ENCODE measurements at regions not wholly inside any gene's neighbourhood (a gene's known extent, or its start where the extent isn't known, plus 50 kb on each side); places are given as distances from the start of the nearest gene placed in this dataset.

DNA sequence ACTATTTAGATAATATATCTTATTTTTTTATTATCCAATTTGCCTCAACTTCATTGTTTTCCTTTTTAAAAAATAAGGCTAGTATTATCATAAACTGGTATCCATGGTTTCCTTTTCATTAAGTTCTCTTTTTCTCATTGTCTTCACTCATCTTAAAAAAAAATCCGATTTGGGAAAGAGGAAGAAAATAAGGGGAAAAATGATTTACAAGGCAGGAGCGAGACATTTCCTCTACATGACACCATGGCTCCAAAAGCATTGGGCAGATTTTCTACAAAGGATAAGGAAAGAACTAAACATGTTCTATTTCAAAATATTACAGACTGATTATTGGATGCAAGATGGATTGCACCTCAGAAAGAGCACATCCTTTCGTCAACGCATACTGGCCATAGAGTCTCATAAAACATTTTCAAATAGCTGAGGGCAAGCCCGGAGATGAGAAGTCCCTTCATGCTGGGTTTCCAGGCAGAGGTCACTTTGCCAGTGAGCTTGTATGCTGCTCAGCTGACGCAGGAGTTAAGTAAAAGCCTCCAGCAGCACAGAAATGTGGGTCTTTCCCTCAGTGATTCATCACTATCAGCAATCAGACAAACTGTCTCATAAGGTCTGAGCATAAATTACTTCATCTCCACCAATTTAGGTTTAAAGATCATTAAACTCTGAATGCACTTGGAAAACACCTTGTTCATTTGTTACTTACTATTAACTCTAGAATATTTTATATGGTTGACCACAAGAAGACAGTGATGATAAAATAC is 129.0 kb upstream of the TNFAIP3 start:
- no peak for DNase-seq

DNA sequence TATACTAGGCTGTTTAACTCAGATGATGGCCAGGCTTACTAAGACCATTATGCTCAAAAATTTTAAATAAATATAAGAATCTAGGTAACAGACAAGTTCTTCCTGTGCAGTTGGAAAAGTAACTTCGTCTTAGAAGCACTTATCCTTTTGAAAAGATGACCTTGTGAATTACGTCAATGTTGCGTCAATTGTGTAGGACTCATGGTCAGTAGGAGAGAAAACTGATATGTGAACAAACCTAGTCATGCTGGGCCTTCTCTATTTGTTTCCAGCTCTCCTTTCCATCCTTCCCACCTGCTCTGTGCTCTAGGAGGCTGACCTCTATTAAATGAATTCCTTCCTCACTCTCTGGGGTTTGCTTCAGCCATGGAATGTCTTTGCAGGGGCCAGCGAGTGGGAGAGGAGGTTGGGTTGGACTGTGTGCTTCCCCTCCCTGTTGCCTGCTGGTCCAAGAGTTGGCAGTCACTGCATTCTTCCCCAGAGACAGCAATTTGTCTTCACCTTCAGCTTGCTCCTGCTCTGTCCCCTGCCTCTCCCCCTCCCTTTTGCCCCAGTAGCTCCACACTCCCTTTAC is 128.0 kb upstream of the TNFAIP3 start:
- no peak for DNase-seq

DNA sequence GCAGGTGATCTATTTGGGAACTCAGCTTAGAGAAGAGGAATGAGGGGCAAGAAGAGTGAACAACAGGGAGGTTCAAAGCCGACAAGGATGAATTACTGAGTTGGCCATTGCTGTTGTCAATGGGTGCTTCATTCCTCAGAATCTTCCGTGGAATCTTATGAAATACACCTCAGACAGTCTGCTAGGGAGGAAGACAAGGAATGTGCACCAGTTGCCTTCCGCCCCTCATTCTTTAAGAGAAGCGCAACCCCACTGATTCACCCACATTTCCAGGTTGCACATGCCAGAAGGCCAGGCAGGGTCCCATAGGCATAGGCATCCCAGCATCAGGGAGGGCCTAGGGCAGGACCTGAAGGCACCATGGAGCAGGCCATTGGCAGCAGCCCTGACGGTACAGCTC is 127.5 kb upstream of the TNFAIP3 start:
- DNase-seq: no peak

DNA sequence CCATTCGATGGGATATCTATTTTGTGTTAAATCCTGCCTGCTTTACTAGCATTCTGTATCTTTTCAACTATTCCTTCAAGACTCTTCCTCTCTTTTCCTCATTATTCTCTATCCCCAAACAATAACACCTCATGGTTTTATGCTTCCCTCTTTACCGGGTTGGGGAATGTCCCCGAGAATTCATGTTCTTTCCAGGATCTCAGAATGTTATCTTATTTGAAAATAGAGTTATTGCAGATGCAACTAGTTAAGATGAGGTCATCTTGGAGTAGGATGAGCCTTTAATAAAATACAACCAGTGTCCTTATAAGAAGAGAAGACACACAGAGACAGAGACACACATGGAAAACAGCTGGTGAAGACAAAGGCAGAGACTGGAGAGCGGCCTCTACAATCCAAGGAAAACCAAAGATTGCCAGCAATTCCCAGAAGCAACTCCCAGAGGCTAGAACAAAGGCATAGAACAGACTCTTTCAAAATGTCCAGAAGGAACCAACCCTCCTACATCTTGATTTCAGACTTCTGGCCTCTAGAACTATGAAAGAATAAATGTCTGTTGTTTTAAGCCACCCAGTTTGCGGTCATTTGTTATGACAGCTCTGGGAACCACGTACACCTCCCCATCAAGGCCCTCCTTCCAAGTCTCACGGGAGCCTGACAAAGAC is 126.8 kb upstream of the TNFAIP3 start:
- DNase-seq: no peak

DNA sequence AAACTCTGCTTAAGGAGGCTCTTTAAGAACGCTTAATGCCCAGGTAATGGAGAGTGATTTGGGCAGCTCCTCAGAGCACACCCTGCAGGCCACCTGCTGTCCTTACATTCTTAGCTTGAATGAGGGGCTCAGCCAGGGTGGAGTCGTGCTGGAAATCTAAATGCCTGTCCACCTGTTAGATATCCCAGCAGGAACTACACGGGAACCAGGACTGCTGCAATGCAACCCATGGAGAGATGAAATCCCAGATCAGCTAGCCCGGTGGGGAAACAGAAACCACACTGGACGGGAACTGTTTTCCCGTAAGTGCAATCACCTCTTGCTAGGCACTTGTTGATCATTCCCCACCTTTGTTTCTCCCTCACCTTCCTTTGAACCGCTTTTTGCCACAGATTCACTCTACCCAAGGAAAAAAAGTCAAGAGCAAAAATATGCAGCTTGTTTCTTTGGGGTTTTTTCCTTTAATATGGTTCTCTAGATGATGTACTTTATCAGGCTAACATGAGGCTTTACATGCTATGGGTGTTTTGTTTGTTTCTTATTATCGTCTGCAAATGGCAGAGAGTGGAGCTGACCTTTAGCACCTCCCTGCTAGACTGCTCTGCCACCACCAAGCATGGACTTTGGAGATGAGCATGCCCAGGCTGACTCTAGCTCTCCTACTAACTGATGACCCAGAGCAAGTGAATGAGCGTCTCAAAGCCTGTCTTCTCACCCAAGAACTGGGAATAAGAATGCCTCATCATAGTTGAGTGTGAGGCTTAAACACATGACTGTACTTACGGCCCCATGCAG is 125.9 kb upstream of the TNFAIP3 start:
- no peak for DNase-seq

DNA sequence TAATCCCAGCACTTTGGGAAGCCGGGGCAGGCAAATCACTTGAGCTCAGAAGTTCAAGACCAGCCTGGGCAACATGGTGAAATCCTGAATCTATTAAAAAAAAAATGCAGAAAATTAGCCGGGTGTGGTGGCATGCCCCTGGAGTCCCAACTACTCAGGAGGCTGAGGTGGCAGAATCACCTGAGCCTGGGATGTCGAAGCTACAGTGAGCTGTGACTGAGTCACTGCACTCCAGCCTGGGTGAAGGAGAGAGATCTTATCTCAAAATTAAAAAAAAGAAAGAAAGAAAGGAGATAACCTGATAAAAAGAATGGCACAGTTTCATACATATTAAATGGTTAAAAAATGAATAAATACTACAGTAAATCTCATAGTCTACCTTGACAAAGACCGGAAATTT is 123.6 kb upstream of the TNFAIP3 start:
- no peak for DNase-seq

DNA sequence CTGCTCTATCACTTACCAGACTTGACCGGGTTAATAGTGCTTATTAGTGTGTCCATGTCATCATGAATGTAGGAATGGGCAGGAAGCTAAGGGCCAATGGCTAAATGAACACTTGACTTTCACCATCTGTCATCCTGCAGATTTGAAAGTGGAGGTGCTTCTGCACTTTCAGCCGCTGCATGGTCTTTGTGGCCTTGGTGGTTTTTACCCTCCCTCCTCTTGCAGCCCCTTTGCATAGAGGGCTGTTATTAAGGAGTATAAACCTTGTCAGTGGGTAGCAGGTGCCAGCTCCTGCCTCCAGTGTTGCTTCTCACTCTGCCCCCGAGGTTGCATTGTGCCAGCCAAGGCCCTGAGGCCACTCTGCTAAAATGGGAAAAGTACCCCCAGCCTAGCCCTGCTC is 122.2 kb upstream of the TNFAIP3 start:
- DNase-seq: no peak

DNA sequence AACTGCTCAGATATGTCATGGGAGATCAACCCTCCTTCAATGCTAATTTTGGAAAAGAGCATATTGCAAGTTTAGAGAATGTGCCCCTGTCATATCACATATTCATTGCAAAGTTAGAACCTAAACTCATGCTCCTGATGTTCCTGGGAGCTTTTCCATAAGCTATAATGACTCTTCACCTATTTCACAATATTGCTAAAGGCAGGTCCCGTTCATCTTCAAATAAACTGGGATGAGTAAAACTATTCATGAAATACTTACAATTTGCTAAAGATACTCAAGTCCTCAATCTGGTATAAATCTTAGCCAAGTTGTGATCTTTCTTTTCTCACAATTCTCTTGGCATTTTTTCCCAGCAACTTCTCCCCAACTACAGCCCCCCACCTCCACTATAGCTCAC is 121.7 kb upstream of the TNFAIP3 start:
- no peak for DNase-seq

DNA sequence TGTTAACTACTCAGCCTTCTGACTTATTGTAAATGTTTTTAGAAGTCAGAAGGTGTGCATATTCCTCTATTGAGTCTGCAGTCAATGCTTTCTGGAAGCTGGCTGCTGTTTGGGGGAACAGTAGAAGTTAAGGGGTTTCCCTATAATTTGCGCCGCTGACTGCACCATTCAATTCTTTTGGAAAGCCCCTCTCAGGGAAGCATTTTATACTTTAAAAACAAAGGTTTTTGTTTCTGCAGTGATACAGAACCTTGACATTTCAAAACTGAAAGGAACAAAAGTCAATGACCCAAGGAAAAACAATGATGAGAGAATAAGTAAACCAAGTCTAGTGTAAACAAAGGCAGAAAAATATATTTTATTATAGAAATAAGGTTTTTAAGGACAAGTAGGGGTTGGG is 120.8 kb upstream of the TNFAIP3 start:
- DNase-seq: no peak

DNA sequence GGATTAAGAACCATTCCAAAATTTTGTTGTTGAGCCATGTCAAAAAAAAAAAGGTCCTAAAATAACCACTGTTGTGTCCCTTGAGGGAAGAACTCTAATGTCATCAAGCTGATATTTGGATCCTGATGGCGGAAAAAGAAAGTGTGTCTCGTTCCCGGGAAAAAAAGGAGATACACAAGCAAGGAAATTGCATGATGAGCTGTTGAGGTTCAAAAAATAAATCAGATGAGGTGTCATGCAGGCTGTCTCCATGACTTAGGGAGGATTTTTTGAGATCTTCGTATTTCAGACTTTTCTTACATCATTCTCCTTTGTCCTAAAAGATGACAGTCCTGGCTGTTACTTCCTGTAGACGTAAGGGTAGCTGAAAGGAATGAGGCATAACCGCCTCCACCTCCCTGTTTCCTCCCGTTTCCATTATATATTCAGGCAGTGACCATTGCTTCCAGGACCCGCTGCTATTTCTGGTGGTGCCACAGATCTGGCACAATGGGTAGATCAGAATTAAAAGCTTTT is 117.3 kb upstream of the TNFAIP3 start:
- DNase-seq: no peak

DNA sequence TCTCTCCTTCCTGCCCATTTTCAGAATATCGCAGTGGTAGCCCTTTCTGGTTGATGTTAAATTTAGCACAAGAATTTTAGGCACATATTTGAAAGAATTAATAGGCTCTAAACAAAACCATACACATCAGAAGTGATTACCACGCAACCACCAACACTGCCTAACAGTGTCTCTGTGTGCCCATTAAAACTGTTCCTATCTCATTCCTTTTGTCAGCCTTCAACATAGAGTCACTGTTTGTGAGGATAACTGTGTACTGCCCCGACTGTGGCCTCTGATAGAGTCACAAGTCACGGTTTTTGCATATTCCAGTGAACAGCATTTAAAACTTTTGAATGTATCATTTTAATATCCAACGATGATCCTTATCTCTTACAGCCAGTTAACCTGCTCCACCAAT is 116.8 kb upstream of the TNFAIP3 start:
- DNase-seq: no peak

DNA sequence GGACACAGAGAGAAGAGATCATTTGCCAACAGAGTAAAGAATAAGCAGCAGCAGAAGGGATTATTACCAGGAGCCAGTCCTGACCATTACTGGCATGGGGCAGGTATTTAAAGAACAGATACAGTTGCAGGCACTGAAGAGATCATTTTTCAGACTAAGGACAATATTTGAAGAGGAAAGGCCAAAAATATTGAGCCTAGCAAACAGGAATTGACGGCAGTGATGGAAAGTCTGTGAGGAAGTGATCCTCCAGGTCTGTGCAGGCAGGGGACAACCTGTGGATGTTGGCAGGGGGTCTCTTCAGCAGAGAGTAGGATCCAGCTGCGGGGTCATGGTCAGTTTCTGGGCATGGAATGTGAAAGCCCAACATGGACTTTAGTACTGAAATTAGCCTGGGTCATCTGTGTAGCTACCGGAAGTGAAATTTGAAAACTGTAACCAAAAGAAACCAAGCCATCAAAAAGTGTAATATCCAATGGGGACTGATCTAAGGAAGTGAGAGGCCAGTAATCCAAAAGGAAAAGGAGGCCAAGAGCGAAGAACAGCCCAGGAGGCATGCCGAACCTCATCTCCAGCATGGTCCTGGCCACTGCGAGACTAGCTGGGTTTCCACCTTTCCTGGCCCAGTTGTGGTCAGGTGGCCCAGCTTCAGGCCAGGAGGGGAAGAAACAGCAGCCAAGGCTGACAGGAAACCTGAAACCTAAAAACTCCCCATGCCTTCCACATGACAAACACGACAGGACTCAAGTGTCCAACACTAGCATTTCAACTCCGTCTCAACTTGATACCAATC is 115.1 kb upstream of the TNFAIP3 start:
- no peak for DNase-seq

DNA sequence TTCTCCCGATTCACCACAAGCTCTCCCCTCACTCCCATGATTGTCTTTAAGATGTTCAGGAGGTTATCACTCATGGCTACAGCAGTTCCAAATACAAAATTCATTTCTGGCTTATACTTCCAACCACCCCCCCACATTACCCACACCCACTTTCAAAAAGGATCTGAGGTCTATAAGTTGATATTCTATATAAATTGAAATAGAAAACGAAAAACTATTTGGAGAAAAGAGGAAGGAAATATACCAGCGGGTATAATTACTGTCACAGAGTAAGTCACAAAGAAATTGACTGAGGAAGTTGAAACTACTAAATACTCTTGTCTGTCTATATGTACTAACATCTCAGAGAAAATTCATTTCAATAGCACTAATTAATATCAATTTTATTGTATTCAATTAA is 112.7 kb upstream of the TNFAIP3 start:
- no peak for DNase-seq

DNA sequence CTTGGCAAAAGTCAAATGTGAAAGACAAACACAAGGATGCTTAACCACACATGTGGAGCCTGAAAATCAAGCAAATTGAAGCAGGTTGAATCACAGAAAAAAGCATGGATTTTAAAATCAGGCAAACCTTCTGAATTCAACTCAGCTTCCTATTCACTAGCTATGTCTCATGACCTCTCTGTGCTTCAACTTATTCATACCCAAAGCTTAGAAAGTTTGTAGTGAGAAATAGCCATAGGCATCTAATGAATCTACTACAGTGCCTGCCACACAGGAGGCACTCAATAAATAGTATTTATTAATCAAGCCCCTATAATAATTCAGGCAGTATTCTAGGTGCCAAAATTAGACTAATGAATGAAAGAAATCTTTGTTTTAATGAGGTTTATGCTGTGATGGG is 112.2 kb upstream of the TNFAIP3 start:
- DNase-seq: no peak

DNA sequence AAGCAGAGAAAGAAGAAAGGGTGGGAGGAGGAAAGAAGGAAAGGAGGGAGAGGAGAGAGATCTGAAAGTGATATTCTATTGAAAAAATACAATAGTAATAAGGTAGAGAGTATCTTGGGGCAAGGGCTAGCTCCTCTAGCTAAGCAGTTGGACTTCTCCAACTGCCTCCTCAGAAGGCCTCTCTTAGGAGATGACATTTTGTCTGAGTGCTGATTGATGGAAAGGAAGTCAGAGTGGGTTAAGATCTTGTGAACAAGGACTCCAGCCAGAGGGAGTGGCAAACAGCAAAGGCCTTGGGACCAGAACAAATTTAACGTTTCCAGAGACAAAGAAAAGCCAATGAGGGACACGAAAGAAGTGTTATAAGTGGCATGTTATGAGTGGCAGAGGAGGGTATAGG is 111.8 kb upstream of the TNFAIP3 start:
- no peak for DNase-seq

DNA sequence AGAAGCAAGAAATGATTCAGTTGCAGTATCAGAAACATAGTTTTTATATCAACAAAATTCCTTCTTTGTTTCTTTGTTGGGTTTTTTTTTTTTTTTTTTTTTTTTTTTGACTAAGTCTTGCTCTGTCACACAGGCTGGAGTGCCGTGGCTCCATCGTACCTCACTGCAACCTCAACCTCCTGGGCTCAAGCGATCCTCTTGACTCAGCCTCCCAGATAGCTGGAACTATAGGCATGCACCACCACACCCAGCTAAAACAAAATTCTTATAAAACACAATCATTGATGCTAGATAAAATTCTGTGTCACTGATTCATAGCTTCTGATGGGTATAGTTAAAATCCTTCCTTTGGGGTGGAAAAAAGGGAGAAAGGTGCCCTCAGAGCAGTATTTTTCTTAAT is 110.3 kb upstream of the TNFAIP3 start:
- no peak for DNase-seq

DNA sequence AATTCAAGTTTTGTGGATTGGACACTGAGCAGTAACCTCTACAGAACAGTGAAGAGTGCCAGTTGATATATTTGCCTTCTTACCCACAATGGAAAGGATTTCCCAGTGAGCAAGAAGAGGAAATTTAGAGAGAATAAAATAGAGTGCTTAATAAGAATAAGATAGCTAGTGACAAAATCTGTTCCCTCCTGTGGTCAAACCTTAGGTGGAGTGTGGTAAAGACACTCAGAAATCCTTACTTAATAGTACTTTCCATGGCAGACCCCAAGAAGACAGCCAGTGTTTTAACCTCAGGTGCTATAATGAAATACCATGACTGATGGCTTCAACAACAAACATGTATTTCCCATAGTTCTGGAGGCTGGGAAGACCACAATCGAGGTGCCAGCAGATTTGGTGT is 108.4 kb upstream of the TNFAIP3 start:
- no peak for DNase-seq

DNA sequence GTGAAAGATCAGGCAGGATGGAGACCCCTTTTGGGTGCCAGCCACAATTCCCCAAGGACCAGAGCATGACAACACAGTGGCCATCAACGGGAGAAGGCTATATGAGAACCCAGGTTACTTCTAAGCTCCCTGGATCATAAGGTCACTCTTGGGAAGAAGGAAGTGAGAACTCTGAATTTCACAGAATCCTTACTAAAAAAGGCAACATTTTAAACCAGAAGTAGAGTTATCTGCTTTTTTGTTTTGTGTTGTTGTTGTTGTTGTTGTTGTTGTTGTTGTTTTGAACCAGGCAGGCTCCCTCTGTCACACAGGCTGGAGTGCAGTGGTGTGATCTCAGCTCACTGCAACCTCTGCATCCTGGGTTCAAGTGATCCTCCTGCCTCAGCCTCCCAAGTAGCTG is 107.4 kb upstream of the TNFAIP3 start:
- DNase-seq: no peak

DNA sequence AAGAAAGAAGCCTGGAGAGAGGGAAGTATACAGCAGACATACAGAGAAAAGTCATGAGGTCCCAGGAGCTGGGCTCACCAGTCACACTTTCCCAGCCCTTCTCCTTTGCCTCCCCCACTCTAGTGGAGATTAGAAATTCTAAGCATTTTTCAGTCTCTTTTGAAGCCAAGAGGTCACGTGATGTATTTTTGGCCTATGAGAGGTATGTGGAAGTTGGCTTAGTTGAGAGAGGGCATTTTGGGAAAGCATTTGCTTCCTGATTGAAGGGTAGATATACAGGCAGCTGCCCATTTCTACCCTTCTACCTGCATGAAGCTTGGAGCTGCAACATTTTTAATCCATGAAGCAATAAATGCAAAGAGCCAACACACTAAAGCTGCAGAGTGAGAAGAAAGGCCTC is 106.0 kb upstream of the TNFAIP3 start:
- DNase-seq: no peak

DNA sequence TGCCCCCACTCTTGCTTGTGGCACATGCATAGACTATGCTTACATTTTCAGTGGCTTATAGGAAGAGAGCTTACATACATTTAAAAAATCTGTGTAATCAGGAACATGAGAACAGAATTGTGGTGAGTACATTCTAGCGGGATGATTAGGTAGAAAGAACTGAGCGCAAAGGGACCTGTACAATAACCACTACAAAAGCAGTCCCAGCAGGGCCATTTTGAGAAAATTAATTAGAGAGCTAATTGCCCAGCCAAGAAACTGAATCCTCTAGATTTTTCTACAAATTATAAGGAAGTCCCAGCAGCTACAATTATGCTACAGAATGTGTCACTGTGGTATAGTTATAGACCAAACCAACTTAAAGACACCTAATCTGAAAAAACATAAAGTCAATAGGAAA is 105.6 kb upstream of the TNFAIP3 start:
- DNase-seq: no peak

DNA sequence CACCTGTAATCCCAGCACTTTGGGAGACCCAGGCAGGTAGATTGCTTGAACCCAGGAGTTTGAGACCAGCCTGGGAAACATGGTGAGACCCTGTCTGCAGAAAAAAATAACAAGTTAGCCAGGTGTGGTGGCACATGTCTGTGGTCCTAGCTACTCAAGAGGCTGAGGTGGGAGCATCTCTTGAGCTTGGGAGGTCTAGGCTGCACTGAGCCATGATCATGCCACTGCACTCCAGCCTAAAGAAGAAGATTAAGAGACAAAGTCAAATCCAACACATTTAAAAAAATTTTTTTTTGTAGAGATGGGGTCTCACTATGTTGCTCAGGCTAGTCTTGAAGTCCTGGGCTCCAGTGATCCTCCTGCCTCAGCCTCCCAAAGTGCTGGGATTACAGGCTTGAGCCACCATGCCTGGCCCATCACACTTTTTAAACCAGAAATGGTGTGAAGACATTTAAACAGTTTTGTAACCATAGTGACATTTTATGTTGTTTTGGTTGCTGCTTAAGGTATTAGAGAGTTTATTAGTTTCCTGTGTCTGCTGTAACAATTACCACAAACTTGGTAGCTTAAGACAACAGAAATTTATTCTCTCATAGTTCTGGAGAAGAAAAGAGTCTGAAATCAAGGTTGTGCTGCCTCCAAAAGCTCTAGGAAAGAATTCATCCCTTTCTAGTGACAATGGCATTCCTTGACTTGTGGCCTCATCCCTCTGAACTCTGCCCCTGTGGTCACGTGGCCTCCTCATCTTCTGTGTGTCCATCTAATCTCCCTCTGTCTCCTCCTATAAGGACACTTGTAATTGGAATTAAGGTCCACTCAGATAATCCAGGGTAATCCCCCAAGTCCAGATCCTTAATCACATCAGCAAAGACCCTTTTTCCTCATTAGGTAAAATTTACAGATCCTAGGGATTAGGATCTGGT is 104.6 kb upstream of the TNFAIP3 start:
- no peak for DNase-seq

All from hippocampal formation (tissue), 2 donors.